ENCODE measurements at regions not wholly inside any gene's neighbourhood (a gene's known extent, or its start where the extent isn't known, plus 50 kb on each side); places are given as distances from the start of the nearest gene placed in this dataset.

- TF ChIP-seq POLR2A (IDR thresholded peaks at IDR 0.05; ENCODE audit: low read depth, low read length) (no peak), TAF1 (IDR thresholded peaks at IDR 0.05; ENCODE audit: borderline replicate concordance, low read depth, low read length) (no peak)
Observed at GRCh38 chr4:79174490-79175252, 151.2 kb downstream of the NAA11 start.
